Stimulated activated CD8-positive, alpha-beta memory T cell treated with anti-CD3 and anti-CD28 coated beads, Interleukin-12 subunit alpha, Interleukin-12 subunit beta, amount 100 ng/mL, for 1 hour (primary cell): ENCODE measurements at regions not wholly inside any gene's neighbourhood (a gene's known extent, or its start where the extent isn't known, plus 50 kb on each side); places are given as distances from the start of the nearest gene placed in this dataset.

Experiments
- DNase-seq: peaks from one replicate; pipeline ENCODE4 v3.0.0-alpha.2; 2020; ENCODE audit warnings: low read depth

DNA sequence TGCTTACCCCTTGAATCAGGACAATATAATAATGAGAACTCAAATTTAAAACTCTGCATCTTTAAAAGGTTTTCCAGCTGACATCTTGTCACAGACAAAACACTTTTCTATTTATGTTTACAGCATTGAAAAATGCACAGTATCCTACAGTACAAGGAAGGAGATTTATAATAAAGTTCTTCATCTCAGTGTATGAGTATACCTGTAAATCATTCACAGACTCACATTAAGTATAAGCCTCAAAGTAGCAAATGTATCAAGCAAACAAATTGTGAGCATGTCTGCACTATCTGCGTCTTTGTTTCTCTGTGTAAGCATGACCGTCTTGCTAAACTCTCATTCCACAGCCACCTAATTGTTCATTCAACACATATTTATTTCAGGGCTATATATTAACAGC lies 52.8 kb downstream of the PPP1R2C start:
- no peak for DNase-seq

- DNase-seq = no peak
These were observed 57.8 kb downstream of the PPP1R2C start for GRCh38 chrX:42720209-42720608.

GRCh38 chrX:42715701-42716262 lies 62.2 kb downstream of the PPP1R2C start:
- DNase-seq = no peak

DNA sequence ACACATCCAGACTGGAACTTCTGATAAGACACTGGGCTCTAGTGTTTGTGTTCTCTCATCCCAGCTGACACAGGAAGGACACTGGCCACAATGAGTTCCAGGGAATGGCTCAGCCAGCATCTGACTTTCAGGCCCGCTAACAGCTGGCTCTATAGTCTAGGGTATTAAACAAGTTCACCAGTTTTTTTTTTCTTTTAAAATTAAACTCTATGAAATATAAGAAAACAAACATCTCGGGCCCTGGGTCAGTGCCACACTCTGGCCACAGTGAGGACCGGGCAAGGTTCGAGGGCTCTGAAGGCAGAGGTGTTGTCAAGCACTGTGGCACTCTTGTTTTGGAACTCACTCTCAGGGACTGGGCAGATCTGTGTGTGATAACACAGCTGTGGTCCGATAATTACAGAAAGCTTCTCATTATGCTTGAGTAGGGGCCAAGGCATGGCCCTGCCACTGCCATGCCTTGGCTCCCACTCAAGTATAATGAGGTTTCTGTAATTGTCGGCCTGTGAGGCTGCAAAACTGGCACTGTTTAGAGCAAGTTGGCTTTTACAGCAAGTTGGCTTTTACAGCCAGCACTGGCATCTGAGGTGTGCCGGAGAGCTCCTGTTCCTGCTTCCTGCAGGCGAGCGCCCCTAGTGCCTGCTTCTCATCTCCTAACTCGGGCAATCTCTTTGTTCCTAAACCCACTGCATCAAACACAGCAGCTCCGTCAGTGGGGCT lies 62.8 kb downstream of the PPP1R2C start:
- peak; percentile 7 for DNase-seq

DNA sequence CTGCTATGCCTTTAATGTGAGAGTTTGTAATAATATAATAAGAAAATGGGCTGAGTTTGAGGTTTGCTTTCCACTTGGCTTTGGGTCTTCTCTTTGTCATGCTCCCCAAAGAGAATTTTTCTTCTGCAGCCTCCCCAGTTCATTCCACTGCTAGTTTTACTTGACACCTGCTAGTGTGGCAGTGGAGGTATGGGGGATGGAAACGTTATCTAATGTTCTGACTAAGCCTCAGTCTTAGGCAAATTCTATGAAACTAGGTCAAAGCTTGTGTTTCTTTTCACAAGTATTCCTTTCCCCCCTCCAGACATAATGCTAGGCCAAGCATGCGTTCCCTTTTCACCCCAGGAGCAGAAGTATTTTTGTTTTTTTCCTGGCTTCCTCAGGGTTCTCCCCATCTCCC lies 67.5 kb downstream of the PPP1R2C start:
- no peak for DNase-seq

DNA sequence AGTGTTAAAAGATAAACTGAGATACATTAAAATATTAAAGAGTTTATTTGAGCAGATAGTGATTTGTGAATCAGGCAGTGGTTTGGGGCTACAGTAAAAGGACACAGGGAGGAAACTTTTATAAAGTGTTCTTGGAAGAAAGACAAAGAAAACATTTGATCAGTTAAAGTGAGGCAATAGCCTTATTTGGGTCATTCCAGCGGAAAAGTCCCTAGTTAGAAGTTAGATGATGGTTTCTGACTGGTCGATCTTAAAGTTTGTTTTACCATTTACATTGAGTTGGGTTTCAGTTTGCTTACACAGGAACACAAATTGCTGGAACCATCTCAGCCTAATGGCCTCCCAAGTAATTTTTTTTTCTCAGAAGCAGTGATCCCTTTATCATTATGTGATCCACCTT lies 69.7 kb downstream of the PPP1R2C start:
- no peak for DNase-seq

DNA sequence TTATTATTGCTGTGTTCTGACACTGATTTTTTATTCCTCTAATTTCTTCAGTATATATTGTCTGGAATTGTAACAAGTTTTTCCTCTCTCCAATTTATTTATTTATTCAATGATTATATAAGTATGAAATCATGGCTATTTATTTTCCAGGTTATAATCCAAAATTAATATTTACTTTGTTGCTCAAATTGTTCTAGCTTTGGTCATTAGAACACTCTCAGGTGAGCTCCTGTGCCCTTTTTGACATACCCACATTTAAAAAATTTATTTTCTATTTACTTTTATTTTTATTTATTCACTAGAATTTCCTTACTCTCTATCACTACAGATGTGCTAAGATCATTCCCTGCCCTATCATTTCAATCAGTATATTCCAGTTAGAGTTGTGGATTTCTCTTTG lies 70.2 kb downstream of the PPP1R2C start:
- no peak for DNase-seq

DNA sequence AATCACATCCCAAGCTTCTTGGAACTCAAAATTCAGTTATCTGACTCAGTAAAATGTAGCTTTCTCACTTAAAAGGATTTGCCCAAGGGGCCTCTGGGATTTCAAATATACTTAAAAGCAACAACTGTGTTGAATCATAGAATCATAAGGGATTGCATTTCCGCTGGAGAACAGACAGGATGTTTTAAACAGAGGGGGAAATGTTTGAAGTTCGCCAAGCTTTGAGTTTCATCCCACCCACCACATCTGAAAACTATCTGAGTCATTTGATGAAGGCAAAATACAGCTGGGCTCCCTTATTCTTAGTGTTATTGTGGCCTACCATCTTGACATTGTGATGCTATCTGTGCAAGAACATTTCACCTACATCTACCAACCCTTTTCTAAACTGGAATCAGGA lies 73.5 kb downstream of the PPP1R2C start:
- DNase-seq = no peak

DNA sequence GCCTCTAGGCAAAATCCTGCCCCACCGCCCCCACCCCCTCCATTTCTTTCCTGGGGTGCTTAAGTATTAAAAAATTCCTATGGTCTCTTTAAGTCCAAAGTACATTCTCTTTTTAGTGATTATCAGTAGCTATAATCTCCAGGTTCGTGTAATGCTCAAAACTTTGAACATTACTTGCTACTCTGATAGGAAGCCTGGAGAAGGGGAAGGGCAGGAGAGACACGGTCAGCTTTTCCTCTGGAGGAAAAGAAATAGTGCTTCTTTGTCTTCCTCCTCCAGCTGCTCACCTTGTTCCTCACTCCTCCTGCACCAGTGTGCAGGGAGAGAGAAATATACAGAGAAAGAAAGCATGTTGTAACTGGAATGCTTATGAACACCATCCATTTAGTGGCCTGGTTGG lies 80.4 kb downstream of the PPP1R2C start:
- no peak for DNase-seq

- no peak for DNase-seq
These were observed 81.3 kb downstream of the PPP1R2C start for GRCh38 chrX:42696536-42697124.

DNA sequence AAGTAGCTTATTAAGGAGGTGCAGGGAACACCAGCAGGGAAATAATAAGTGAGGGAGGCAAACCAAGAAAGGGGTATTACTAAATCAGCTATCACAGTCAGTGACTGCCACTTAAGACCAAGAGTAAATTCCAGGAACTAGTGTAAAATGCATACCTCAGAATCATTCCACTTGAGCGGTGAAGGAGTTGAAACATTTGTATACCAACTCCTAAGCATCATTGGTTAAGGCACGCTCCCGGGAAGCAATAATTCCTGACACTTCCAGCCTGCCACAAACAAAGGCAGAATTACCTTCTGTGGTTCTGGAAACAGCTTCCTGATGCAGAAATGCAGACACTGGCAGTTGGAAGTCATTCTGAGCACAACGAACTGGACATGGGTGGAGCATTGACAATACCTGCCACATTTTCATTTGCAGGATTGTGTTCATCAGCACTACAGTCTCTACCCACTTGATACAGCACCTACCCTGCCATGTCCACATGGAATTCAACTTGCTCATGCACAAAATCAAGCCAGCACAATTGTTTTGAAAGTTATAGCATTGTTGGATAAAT lies 82.1 kb downstream of the PPP1R2C start:
- no peak for DNase-seq

GRCh38 chrX:42694260-42694815 lies 83.6 kb downstream of the PPP1R2C start:
- DNase-seq = no peak

- DNase-seq = no peak
These were observed 86.8 kb downstream of the PPP1R2C start for GRCh38 chrX:42691196-42691595.

- DNase-seq = no peak
These were observed 91.3 kb downstream of the PPP1R2C start for GRCh38 chrX:42686706-42687105.

DNA sequence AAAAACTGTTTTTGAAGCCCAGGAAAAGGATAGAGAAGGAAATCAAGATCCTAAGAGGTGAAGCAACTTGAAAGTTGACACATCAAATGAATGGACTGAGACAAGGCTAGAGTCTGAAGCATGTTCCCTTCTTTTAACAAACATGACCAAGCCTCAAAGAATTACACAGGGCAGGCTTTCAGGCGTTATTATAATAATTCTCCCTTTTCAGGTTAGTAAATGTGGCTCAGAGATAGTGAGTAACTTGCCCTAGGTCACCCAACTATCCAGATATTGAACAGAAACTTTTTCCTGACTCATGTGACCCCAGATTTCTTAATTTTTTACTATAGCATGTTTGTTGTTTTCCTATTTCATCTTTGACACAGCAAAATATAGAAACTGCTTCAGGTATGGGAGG lies 91.7 kb downstream of the PPP1R2C start:
- no peak for DNase-seq

GRCh38 chrX:42684065-42684464 lies 93.9 kb downstream of the PPP1R2C start:
- no peak for DNase-seq

DNA sequence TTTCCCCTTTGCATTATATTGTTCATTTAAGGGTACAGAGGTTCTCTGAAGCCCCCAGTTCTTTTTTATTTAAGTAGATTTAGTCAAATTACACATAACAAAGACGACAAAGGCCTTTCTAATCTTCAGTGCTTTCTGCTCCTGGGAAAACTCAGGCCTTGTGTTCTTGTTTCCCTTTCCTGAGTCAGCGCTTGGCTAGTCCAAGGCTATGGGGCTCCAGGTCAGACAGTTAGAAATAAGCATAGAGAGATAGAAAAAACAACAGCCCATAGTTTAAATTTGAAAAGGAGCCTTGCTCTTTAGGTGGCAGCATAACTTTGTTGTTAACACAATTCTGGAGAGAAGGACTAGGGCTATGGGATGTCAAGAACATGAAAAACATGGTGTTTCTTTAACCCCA lies 97.3 kb downstream of the PPP1R2C start:
- no peak for DNase-seq

- no peak for DNase-seq
These were observed 99.8 kb downstream of the PPP1R2C start for GRCh38 chrX:42678133-42678532.

DNA sequence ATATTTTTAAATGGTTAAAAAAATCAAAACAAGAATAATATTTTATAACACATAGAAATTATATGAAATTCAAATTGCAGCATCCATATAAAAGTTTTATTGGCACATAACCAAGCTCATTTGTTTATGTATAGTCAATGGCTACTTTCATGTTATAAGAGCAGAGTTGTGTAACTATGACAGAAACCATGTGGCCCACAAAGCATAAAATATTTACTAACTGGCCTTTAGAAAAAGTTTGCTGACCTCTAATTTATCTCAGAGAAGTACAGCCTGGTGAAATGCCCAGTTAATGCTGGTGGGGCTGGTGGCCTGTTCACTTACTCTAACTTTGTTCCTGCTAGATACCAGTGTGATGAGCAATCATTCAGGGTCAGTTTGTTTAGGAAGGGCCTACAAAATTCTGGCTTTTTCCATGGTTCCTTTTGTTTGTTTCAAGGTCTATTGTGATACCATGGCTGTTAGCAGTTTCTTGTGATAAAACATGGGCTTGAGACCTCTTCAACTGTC lies 104.6 kb downstream of the PPP1R2C start:
- no peak for DNase-seq

DNA sequence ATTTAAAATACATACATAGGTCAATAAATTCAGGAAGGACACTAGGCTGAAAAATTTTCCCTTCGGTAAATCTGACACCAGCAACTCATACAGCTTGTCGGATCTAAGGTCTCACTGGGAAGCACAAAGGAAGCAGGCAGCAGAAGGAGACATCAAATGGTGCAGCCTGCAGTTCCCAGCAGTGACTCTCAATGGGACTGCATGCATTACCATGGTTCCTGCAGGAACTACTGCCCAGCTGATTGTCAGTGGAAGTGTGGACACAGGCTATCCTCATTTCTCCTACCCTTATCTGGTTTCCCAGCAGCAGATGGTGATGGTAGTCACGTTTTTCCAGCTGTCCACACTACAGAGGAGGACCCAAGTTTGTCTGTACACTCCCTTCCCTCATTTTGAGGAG lies 113.3 kb downstream of the PPP1R2C start:
- no peak for DNase-seq

DNA sequence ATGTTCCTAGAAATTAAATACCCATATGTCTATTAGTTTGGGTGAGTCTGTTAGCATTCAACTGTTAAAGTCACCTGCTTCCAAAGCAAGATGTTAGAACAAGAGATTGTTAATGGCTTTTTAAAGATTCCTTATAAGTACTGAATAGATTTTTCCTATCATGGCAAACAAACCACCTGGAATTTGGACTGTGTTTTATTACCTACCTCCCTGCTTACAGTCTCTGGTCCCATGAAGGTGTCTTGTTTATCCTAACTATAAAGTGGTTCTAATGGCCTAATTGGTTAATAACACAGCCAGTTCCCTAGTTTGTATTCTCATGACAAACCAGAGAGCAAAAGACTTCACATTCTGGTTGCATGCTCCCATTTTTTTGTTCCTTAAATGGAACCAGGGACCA lies 149.5 kb downstream of the PPP1R2C start:
- no peak for DNase-seq

DNA sequence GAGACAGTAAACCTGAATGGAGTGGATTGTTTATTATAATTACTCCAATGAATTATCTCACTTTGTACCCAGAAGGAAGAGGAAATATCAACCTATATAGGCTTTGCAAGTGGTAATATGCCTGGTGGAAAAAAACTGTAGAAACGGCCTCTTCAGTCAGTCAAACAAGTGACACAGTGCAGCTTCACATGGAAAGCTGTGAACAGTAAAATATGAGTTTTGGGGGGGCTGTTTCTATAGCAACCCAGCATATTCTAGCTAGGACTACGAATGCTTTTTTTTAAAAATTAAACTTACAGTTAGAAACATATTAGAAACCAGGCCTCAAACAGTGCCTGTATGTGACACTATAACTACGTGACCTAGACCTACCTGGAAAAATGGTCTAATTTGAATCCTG lies 150.1 kb downstream of the PPP1R2C start:
- no peak for DNase-seq

DNA sequence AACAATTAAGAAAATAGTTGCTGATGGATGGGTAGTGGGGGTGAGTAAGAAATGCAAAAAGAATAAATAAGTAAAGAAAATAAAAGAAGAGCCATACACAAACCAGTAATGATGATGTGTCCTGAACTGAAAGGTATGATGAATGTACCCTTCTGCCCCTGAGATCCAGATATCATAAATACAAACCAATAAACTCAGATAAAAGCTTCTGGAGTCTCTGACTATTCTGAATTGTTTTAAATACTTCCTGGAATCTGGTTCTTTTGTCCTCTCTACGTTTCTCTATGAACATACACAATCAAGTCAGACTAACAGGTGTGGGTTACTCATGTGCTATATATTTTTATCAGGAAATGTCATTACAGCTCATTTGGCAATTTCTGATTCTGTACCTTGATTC lies 153.4 kb downstream of the PPP1R2C start:
- DNase-seq = no peak
